Hematopoietic multipotent progenitor cell treated with erythropoietin and hydrocortisone succinate and interleukin-3 and kit ligand, for 17 days (in vitro differentiated cells): ENCODE measurements at regions not wholly inside any gene's neighbourhood (a gene's known extent, or its start where the extent isn't known, plus 50 kb on each side); places are given as distances from the start of the nearest gene placed in this dataset.
"Not testable (repeated sequence)": the region's sequence is repeated elsewhere in the genome, so short reads cannot be mapped to it uniquely, and the experiment has no call there.

Experiments
- DNase-seq: peaks from one replicate; pipeline ENCODE4 v3.0.0-alpha.2; 2015; ENCODE audit warnings: low spot score

DNA sequence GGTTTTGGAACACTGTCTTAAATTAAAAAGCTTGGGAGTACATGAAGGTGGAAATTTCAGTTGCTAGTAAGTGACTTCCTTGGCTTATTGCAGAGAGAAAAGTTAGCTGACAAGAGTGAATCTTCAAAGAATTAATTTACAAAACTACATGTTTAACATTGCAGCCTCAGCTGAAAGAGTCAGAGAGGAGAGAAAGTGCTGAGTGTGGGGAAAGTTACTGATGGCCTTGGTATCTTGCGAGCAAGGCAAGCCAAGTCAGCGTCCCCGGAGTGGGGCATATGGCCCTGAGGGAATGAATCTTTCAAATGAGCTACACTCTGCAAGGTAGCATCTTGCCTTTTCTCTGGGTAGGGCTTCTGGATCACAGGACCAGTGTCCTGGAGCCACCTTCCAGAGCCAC lies 131.3 kb downstream of the LPIN1 start:
- DNase-seq: no peak

DNA sequence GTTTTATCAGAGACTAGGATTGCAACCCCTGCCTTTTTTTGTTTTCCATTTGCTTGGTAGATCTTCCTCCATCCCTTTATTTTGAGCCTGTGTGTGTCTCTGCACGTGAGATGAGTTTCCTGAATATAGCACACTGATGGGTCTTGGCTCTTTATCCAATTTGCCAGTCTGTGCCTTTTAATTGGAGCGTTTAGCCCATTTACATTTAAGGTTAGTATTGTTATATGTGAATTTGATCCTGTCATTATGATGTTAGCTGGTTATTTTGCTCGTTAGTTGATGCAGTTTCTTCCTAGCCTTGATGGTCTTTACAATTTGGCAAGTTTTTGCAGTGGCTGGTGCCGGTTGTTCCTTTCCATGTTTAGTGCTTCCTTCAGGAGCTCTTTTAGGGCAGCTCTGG lies 138.8 kb downstream of the LPIN1 start:
- not testable (repeated sequence) for DNase-seq

DNA sequence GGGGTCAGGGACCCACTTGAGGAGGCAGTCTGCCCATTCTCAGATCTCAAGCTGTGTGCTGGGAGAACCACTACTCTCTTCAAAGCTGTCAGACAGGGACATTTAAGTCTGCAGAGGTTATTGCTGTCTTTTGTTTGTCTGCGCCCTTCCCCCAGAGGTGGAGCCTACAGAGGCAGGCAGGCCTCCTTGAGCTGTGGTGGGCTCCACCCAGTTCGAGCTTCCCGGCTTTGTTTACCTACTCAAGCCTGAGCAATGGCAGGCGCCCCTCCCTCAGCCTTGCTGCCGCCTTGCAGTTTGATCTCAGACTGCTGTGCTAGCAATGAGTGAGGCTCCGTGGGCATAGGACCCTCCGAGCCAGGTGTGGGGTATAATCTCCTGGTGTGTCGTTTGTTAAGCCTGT lies 140.5 kb downstream of the LPIN1 start:
- not testable (repeated sequence) for DNase-seq

DNA sequence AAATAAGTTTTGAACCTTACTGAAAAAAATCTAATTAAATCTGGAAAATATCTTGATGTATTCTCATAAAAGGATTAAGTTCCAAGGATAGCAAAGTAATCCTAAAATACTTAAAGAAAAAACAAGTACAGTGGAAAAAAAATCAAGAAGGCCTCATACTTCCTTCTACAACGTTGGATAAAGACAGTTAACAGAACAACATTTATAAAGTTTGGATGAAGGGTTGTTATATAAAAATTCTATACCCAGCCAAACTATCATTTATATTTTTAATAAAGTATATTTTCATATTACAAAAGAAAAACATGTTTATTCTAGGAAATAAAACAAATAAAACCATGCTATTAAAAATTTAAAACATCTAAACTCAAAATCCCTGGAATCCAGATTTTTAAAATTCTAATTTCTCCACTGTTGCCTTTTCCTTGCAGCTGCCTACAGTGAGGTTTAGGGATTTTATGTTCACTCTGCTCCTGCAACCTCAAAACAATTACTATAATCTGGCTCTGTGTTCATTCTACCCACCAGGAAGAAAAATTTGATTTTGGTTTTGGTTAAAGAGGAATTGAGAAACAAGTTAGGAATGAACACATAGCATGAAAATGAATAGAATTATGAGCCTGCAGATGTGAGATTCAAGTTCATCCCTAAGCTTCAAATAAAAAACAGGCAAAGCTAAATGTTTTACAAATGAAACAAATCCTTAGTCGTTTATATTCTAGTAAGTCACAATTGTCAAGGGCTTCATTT lies 142.8 kb downstream of the LPIN1 start:
- DNase-seq: no peak

DNA sequence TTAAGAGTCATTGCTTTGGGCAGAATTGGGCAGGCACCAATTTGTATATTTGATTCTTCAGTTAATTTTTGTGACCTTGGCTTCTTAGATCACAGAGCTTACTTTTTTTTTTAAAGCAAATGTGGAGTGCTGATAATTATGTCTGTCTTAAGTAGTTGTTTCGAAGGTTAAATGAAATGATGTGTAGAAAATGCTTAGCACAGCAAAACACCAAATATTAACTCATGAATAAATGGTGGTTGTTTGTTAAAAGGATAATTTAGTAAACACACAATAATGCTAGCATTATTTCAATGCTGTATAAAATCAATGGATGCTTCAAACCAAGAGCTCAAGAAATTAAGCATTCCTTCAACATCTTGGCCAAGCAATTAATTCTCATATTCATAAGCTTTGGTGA lies 143.4 kb downstream of the LPIN1 start:
- no peak for DNase-seq

DNA sequence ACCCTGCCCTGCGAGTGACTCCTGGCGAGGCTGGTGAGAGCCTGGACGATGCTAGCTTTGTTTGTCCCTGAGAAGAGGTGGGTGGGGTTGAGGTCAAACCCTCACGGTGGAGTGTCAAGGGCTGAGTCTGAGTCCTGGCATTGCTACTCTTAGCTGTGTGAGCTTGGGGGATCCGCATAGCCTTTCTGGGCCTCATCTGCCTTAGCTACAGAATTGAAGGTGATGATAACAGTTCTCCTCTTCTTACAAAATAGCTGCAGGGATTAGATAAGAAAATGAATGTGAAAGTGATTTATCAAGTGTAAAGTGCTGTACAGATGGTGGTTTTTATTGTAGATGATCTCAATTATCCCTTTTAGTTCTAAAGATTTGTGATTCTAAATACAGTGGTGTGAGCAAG lies 144.6 kb downstream of the LPIN1 start:
- no peak for DNase-seq

DNA sequence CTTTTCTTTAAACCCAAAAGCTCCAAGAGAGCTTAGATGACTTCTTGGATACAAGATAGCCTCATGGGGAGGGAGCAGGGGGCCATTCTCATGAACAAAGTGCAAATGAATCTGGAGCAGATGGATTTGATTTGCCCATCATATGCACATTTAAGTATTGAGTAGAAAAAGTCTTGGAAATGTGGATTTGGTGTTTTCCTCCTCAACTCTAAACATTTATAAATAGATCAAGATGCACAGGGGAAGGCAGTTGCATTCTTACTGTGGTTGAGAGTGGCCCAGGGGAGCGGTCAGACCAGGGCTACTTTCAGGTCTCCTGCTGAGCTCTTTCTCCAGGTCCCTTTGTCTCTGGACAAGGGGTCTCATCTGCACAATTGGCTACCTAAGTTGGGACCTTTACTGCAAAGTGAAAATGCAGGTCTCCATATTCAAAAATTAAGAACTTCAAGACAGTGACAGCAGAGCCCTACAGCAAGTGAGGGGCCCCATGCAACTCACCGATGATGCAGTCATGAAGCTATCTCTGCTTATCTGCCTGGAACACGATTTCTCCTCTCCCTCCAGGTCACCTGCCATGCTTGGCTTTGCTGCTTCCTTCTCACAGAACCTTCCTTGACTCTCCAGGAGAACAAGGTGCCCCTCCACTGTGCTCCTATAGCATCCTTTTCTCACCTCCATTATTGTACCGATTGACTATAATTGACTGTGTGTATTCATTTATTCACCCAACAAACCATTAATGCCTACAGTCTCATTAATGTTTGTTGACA lies 145.4 kb downstream of the LPIN1 start:
- DNase-seq: no peak

DNA sequence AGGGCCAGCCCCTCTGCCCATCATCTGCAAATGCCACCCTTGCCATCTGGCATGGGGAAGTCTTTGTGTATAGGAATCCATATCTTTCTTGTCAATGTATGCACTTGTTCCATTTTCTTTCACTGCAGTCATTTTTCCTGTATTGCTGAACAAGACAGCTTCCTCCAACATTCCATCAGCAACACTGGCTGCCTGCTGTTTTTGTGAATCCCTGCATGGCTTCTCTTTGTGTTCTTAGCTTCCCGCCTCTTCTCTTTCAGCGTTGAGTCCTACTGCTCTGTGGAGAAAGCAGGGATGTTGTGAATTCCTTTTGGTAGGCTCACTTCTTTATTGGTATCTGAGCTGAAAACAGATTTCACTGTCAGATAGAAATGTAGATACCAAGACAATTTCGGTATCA lies 150.0 kb downstream of the LPIN1 start:
- no peak for DNase-seq

DNA sequence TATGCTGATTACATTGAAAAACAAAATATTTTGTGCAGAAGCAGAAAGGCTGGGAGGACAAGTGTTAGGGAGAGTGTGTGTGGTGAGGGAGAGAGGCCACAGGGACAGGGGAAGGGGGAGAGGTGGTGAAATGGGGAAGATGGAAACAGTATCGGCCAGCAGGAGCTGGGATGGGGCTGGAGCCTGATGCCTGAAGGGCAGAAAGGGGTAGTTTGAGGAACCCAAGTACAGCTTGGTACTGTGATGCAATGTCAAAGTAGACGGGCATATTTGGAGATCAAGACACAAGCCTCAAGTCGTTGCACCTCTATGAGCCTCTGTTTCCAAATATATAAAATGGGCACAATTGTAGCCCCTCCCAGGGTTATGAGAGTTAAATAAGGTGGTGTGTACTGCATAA lies 152.1 kb downstream of the LPIN1 start:
- no peak for DNase-seq

DNA sequence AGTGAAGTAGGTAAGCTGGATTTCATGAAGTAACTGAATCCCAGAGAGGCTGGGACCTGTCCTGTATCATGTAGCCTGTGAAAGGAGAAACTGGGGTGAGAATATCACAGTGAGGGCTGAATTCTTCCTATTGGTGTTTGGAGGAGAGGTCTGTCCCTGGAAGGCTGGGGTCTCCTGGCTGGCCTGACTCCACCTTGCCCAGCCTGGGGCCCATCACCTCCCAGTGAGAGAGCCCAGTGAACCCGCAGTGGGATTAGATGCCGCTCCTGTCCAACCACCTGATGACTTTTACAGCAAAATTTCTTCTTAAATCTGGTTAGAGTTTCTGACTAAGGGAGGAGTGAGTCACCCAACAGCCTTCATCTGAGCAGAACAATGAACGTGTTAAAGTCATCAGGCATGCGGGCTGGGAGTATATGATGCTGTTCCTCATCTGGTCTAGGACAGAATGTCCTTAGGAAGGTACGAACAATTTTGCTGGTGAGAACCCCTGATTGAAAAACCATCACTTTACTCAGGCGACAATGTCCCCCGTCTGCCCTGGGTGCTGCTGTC lies 152.9 kb downstream of the LPIN1 start:
- DNase-seq: no peak

DNA sequence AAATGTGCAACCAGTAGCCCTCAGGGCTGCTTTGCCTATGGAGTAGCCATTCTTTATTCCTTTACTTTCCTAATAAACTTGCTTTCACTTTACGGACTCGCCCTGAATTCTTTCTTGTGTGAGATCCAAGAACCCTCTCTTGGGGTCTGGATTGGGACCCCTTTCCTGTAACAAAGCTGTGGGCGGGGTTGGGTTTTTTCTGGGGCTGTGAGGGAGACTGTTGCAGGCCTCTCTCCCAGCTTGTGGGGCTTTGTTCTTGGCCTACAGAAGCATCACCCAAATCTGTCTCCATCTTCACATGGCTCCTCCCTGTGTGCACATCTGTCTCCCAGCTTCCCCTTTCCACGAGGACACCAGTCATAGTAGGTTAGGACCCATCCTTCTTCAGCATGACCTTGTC lies 154.5 kb downstream of the LPIN1 start:
- not testable (repeated sequence) for DNase-seq

DNA sequence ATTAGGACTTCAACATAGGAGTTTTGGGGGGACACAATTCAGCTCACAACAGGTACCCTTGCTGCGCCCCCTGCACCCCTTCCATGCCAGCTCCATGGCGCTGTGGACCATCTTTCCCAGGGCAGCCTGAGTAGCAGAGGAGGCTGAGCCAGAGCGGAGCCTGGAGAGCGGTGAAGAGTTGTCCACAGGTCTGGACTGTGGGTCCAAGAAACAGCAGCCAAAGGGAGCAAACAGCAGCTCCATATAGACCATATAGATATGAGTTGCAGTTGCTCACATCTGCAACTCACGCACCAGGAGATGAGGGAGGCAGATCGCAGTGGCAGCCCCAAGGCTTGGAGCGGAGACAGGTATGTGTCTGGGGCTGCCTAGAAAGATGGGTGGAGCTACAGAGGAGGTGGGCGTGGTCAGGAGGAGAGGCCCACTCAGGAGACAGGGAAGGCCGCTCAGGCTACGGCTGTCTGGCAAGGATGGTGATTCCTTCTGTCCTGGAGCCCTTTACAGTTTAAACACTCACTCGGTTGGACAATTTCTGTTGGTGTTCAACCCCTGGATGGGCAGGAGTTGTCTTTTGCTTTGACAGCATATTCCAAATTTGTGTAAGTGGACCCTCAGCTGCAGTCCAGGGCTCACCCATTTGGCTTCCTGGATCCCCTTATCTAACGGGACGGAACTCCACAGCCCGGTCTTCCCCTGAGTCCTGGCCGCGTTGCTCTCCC lies 155.1 kb downstream of the LPIN1 start:
- DNase-seq: no peak

DNA sequence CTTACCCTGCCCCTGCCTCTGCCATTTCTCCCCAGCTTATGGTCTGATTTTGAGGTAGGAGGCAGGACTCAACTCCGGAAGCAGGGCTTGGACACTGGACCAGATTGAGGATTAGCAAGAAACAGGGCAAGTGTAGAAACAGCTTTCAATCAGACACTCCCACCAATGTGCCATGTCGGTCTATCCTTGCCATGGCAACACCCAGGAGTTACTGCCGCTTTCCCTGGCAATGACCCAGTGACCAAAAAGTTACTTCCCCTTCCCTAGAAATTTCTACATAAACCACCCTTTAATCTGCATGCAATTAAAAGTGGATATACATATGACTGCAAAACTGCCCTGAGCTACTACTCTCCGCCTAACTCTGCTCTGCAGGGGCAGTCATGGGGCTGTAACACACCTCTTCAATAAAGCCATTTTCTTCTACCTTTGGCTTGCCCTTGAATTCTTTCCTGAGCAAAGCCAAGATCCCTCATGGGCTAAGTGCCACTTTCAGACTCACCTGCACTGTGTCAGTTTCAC lies 156.7 kb downstream of the LPIN1 start:
- DNase-seq: no peak

DNA sequence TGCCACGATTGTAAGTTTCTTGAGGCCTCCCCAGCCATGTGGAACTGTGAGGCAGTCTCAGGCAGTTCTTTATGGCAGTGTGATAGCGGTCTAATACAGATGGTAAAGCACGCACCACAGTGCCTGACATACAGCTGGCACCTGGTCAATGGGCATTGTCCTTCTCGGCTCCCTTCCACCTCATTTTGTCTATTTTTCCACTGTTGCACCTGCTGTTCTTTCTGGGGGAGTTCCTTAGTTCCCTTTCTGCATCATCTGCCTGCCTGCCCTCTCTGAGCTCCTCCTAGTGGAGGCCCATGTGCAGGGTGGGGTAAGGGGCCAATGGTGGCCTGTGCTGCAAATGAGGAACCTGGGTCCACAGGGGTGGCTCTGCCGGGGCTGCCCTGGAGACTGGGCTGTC lies 157.6 kb downstream of the LPIN1 start:
- DNase-seq: no peak

DNA sequence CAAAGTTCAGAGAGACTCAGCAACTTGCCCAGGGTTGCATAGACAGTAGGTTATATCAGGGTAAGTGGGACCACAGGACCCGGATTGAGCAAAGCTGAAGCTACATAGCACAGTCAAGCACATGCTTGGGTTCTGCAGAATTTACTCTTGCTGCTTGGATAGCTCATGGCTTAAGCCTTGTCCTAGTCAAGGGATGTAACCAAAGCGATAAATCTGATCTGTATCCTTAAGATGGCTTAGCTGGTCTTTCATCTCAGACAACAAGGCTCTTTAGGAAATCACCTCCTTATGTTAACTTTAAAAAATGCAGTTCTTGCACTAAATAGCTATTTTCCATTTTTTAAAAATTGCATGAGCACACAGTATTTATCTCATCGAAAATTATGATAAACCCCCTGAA lies 158.5 kb downstream of the LPIN1 start:
- no peak for DNase-seq

DNA sequence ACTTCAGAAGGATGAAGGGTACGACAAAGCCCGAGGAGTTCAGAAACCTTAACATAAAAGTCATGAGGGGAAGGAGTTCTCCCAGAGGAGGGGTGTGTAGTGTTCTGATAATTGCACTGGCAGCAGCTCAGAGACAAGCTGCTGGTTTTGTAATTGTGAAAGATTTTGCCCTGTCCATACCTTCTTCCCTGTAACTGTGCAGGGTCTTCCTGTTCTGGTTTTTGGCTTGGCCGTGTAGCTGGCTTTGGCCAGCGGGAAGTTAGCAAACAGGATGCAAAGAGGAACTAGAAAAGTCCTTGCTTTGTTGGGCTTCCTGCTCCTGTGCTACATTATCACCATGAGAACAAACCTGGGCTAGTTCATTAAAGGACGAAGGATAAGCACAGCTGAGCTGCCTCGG lies 160.8 kb downstream of the LPIN1 start:
- DNase-seq: no peak

DNA sequence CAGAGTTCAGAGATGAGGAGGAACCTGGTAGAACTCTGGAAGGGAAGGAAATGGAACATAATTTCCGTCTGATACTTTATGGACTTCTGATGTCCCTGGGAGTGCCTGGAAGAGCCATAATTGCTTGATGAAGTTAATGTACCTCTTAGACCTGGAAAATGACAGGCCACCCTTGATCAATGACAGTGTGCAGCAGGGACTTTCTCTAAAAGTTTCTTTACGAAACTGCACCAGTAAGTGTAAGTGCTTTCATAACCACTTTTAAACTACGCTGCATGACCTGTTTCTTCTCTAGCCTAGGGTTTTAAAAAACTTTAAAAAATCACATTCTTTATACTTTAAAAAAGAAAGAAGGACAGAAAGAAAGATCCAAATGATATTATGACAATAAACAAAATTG lies 164.5 kb downstream of the LPIN1 start:
- DNase-seq: no peak

DNA sequence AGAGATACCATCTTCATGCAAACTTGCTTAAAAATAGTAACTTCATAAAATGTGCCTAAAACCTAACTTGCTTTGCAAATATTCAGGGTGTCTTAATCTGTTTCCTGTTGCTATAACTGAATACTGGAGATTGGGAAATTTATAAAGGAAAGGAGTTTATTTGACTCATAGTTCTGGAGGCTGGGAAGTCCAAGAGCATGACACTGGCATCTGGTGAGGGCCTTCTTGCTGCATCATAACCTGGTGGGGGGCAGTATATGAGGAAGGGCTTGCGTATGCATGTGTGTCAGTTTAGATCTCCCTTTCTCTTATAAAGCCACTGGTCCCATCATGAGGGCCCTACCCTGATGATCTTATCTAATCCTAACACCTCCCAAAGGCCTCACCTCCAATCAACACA lies 166.5 kb downstream of the LPIN1 start:
- DNase-seq: no peak

DNA sequence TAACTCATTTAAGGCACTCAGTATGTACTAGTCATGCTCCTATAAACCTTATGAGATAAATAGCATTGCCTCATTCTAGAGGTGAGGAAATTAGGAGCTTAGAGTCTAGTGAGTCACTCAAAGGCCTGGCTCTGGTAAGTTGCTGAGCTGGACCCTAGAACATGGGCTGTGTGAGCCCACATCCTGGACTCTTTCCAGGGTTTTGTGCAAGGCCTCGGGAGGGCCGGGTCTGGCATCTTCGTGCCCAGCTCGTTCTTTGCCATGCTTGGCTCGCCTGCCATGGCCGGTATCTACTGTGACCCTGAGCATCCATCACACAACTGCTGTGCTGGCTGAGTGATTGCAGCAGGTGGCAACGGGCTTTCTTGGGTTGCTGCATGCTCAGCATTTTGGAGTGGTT lies 168.0 kb downstream of the LPIN1 start:
- DNase-seq: no peak

DNA sequence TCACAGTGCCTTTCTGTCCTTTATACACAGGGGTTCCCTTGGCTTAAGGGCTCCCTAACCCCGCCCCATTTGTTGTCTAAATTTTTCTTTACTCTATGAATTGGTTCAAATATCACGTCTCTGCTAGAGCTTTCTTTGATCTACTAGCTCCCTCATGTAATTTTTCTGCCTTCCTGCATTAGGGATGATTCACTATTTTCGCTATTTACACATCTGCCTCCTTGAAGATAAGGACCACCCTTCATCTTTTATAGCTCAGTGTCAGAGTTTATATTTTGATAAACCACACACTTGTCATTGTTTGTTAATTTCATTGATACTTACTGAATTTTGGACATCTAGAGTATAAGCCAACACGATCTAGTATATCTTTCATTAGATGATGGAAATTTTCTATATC lies 169.2 kb downstream of the LPIN1 start:
- DNase-seq: no peak

DNA sequence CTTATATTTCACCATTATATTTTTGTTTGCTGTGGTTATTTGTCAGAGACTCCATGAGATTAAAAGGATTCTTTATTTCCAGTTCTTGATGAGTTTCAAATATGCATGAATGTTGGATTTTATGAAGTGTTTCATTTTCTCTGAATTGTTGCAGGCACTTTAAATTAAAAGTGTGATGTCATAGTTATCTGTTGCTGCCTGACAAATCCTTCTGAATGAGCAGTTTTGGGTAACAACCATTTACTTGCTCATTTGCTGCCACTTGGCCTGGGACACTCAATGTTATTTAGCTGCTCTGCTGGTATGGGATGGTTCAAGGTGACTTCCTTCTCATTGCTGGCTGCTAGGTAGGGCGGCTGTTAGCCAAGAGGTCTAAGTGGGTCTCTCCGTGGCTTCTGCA lies 173.5 kb downstream of the LPIN1 start:
- no peak for DNase-seq

DNA sequence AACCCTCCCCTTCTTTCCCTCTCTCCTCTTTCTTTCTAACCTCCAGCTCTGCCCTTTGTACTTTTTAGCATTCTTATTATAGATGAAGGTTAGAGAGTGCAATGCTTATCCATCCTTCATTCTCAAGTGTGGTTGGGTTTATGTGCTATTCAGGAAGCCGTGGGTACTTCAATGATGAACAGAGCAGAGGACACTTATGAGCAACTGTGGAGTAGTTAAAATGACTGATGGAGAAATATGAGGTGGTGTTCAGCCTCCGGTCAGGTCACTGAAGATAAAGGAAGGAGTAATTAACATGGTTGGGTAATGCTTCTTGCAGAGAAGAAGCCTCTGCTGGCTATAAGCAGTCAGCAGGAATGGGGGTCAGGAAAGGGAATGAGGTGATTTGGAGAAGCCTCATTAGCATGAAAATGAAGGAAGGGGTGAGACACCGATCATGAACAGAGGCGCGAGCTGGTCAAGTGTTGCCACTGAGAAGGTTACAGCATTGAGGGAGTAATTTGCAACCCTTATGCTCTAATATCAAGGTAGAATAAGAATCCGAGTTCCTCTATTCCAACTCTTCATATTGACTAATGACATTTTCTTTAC lies 174.7 kb downstream of the LPIN1 start:
- DNase-seq: no peak
